NCI-H2029 (cell line): ENCODE measurements at regions not wholly inside any gene's neighbourhood (a gene's known extent, or its start where the extent isn't known, plus 50 kb on each side); places are given as distances from the start of the nearest gene placed in this dataset.
"Not testable (repeated sequence)": the region's sequence is repeated elsewhere in the genome, so short reads cannot be mapped to it uniquely, and the experiment has no call there.

Source experiments
- DNase-seq: peaks from one replicate; lab custom pipeline; 2025; lab: John Stamatoyannopoulos, UW

DNA sequence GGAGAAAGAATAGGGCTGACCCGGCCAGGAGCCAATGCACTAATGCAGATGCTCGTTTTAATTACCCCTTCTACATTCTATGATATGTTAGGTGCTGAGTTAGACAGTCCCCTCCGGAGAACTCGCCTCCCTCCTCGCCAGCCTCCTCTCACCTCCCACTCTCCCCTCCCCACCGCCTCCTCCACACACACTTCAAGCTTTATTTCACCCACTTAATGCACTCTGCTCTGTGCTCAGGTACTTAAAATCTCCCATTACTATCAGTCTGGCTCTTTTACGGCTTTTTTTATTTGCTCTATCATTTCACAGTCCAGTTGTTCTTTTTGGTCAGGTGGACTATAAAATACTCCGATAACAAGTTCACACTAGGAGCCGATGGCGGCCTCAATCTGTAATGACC, 231.6 kb downstream of the TEX36 start:
- peak; percentile 32 for DNase-seq

DNA sequence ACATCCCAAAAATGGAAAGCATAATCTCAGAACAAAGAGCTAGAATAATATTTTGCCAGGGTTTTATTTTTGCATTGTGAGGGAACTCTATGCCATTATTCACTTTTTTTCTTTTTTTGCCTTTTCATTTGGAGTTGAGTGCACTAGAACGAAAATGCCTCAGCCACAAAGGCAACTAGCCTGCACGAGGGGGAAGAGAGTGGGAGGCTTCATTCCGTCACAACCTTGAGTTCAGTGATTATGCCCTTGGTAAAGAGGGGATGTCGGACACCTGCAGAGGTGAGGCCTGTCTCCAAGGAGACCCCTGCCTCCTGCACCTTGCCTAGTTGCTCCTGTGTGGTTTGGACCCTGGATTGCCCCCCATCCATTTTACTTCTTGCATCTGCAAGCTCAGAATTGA, 232.7 kb downstream of the TEX36 start:
- DNase-seq = no peak

DNA sequence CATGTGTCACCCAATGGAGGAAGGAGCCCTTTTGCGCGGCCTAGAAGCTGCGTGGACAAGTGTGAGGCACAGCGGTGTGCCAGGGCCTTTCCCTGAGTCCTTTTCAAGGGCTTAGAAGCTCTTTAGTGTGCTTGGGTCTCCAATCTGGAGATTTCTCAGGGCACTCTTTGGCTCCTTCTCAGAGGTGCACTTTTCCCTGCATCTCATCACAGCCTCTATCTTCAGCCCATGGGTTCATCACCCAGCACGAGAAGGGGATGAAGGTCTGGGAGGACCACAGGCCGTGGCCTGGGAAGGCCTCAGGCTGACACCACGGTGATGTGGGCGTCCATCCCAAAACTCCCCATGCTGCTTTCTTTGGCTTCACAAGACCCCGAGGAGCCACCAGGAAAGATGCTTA, 233.4 kb downstream of the TEX36 start:
- no peak for DNase-seq

DNA sequence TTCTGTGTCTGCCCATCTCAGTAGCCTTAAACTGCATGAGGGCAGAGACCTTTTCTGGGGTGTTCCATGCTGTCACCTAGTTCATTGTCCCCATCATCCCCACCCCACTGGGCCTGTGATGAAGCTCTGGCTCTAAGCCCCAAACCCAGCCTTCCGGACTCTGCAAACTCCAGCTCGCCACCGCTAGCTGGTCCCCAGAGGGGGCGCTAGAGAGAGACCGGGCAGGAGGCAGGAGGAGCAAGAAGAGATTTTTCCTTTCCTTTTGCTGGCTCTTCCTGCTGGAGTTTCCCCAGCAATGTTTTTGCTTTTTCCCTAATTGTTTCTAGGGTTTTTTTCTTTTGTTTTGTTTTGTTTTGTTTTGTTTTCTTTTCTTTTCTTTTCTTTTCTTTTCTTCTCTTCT, 234.4 kb downstream of the TEX36 start:
- no peak for DNase-seq

DNA sequence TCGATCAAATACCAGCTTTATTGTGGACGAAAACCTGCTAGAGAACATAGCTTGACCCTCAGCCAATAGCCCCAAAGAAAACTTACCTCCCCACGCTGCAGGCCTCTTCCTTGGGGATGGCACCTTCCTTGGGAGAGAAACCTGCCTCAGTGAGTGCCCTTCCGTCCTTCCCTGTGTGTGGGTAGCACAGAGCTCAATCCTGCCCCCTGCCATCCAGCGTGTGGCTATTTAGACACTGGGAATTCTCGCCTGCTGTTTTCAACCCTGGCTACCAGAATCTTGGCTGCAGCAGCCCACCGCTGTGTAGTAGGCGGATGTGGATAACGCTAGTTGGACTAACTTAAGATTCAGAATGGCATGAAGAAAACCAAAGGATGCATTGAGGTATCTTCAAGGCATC, 238.2 kb downstream of the TEX36 start:
- no peak for DNase-seq

GRCh38 chr10:125442856-125443540, 240.0 kb downstream of the TEX36 start:
- no peak for DNase-seq

- no peak for DNase-seq
These were observed 241.8 kb downstream of the TEX36 start for GRCh38 chr10:125441151-125441550.

GRCh38 chr10:125431149-125431548, 251.8 kb downstream of the TEX36 start:
- no peak for DNase-seq

- DNase-seq = no peak
These were observed 254.9 kb downstream of the TEX36 start for GRCh38 chr10:125428054-125428453.

GRCh38 chr10:125424191-125424847, 258.6 kb downstream of the TEX36 start:
- no peak for DNase-seq

GRCh38 chr10:125423569-125423968, 259.4 kb downstream of the TEX36 start:
- no peak for DNase-seq

GRCh38 chr10:125419831-125420230, 259.5 kb upstream of the CTBP2 start:
- DNase-seq = no peak

DNA sequence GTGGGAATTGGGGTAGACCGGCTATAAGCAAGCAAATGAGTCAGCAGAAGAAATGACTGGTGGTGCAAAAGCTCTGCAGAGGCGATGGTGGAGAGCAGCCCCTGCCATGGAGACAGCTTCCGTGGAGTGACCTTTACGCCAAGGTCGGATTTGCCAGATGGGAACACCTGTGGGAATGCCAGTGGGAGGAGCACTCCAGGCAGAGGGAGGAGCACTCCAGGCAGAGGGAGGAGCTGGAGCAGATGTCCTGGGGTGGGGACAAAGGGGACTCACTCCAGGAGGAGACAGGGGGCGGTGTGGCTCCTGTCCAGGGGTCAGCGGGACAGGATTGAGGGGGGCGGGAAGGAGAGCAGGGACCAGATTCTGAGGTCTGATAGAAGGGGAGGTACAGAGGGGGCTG, 258.8 kb upstream of the CTBP2 start:
- no peak for DNase-seq

- no peak for DNase-seq
These were observed 257.2 kb upstream of the CTBP2 start for GRCh38 chr10:125417605-125418004.

- no peak for DNase-seq
These were observed 255.6 kb upstream of the CTBP2 start for GRCh38 chr10:125415964-125416363.

DNA sequence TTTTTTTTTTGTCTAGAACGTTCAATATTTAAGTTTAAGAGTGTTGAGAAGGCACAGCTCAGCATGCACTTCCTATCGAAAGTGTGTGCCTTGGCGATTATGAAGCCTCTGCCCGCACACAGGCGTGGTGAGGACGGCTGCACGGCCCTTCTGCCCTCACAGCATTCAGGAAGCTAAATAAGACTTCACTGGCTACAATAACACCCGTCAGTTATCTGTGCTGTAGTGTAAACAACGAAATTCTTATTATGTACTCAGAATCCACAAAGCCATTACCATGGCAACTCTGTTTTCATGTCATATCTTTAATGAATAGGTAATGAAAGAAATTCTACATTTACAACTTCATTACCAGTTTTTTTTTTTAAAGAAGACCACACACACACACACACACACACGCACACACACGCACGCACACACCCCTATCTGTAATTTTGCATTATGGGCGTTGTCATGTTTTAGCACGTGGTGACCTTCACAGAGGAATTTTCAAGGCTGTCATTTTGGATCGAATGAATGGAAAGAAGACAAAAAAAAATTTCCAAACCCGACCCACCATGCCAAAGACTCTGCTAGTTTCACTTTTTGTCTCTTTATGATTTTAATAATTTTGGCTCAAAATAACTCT, 254.8 kb upstream of the CTBP2 start:
- DNase-seq = no peak

DNA sequence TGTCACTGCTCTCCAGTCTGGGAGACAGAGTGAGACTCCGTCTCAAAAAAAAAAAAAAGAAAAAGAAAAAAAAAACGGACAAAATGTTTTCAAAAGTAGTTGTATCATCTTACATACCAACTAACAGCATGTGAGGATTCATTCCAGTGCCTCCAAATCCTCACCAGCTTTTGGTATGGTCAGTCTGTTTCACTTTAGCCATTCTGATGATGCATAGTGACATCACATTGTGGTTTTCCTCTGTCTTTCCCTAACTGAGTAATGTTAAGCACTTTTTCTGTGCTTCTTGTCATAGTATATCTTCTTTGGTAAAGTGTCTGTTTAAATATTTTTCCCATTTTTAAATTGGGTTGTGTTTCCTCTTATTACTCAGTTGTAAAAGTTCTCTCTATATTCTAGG, 251.4 kb upstream of the CTBP2 start:
- DNase-seq = no peak

- no peak for DNase-seq
These were observed 249.4 kb upstream of the CTBP2 start for GRCh38 chr10:125409756-125410155.

DNA sequence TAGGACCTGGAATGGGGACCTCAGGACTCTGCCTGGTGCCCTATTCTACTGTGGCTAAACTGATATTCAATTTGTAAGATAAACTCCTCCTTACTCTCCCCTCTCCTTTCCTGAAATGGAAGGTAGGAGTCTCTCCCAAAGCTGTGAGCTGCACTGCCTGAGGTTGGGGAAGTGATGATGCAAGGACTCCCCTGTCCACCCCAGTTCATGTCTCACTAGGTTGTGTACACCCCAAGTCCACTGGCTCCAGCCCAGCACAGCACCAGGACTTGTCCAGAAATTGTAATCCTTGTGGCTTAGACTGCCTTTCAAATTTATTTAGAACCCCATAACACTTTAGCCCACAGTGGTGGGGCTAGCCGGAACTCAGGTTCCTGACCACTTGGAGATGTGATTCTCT, 247.2 kb upstream of the CTBP2 start:
- DNase-seq = no peak

- DNase-seq = peak; percentile 68
These were observed 246.7 kb upstream of the CTBP2 start for GRCh38 chr10:125407000-125407502.

- not testable (repeated sequence) for DNase-seq
These were observed 244.5 kb upstream of the CTBP2 start for GRCh38 chr10:125404902-125405301.

DNA sequence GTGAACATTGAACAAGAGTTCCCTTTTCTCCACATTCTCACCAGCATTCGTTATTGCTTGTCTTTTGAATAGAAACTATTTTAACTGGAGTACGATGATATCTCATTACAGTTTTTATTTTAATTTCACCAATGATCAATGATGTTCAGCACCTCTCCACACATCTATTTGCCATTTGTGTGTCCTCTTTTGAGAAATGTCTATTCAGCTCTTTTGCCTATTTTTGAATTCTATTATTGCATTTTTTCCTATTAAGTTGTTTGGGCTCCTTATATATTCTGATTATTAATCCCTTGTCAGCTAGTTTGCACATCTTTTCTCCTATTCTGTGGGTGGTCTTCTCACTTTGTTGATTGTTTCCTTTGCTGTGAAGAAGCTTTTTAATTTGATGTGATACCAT, 241.1 kb upstream of the CTBP2 start:
- DNase-seq = no peak

- no peak for DNase-seq
These were observed 238.9 kb upstream of the CTBP2 start for GRCh38 chr10:125399289-125399688.
